H9 (cell line): ENCODE measurements at regions not wholly inside any gene's neighbourhood (a gene's known extent, or its start where the extent isn't known, plus 50 kb on each side); places are given as distances from the start of the nearest gene placed in this dataset.
"Not testable (repeated sequence)": the region's sequence is repeated elsewhere in the genome, so short reads cannot be mapped to it uniquely, and the experiment has no call there.

Source experiments
- DNase-seq: peaks from one replicate; pipeline ENCODE4 v3.0.0-alpha.2; 2017
- H2AFZ ChIP-seq: one replicate; pipeline ENCODE4 v1.6.1; 2013; ENCODE audit warnings: mild to moderate bottlenecking, low read length, control low read depth, moderate library complexity
- H2AK5ac ChIP-seq: 2 replicates; pipeline ENCODE4 v1.6.1; 2013; ENCODE audit warnings: low read length, control low read depth, mixed read lengths; ENCODE audit not compliant: insufficient read length
- H2BK120ac ChIP-seq: one replicate; pipeline ENCODE4 v1.6.1; 2013; ENCODE audit warnings: low read depth, mild to moderate bottlenecking, low read length, control low read depth, inconsistent platforms; ENCODE audit not compliant: poor library complexity, severe bottlenecking
- H2BK12ac ChIP-seq: 2 replicates; pipeline ENCODE4 v1.6.1; 2013; ENCODE audit warnings: low read length, control low read depth, mixed read lengths, low read depth; ENCODE audit not compliant: insufficient read length
- H2BK15ac ChIP-seq: 2 replicates; pipeline ENCODE4 v1.6.1; 2013; ENCODE audit warnings: low read depth, low read length, control low read depth
- H2BK20ac ChIP-seq: one replicate; pipeline ENCODE4 v1.6.1; 2013; ENCODE audit warnings: low read depth, mild to moderate bottlenecking, low read length, control low read depth, inconsistent platforms; ENCODE audit not compliant: poor library complexity, severe bottlenecking
- H2BK5ac ChIP-seq: 2 replicates; pipeline ENCODE4 v1.6.1; 2013; ENCODE audit warnings: low read length, control low read depth, mixed read lengths; ENCODE audit not compliant: insufficient read length
- H3K14ac ChIP-seq: 2 replicates; pipeline ENCODE4 v1.6.1; 2013; ENCODE audit warnings: low read length, control low read depth; ENCODE audit not compliant: insufficient read depth
- H3K18ac ChIP-seq: 2 replicates; pipeline ENCODE4 v1.6.1; 2013; ENCODE audit warnings: low read depth, mild to moderate bottlenecking, mixed read lengths, low read length, control low read depth; ENCODE audit not compliant: insufficient read length
- H3K23ac ChIP-seq: 2 replicates; pipeline ENCODE4 v1.6.1; 2013; ENCODE audit warnings: low read length, control low read depth, mixed read lengths, low read depth; ENCODE audit not compliant: insufficient read length
- H3K23me2 ChIP-seq: 2 replicates; pipeline ENCODE4 v1.6.1; 2013; ENCODE audit warnings: low read depth, mild to moderate bottlenecking, mixed read lengths, low read length, control low read depth; ENCODE audit not compliant: insufficient read length, poor library complexity, severe bottlenecking
- H3K27ac ChIP-seq: 2 replicates; pipeline ENCODE4 v1.5.1; 2013; ENCODE audit warnings: low read length, control low read depth, mixed read lengths, low read depth; ENCODE audit not compliant: insufficient read length
- H3K27me3 ChIP-seq: 2 replicates; pipeline ENCODE4 v1.6.1; 2013; ENCODE audit warnings: low read length, control low read depth, inconsistent platforms; ENCODE audit not compliant: insufficient read depth
- H3K4ac ChIP-seq: 2 replicates; pipeline ENCODE4 v1.6.1; 2013; ENCODE audit warnings: low read depth, mild to moderate bottlenecking, control low read depth, inconsistent platforms, low read length, moderate library complexity
- H3K4me1 ChIP-seq: 2 replicates; pipeline ENCODE4 v1.6.1; 2013; ENCODE audit warnings: low read length, control low read depth, inconsistent platforms; ENCODE audit not compliant: insufficient read depth
- H3K4me2 ChIP-seq: 2 replicates; pipeline ENCODE4 v1.6.1; 2013; ENCODE audit warnings: low read length, control low read depth, mixed read lengths; ENCODE audit not compliant: insufficient read length, insufficient read depth
- H3K56ac ChIP-seq: 2 replicates; pipeline ENCODE4 v1.6.1; 2013; ENCODE audit warnings: low read depth, mild to moderate bottlenecking, mixed read lengths, low read length, control low read depth; ENCODE audit not compliant: insufficient read length
- H3K79me1 ChIP-seq: 2 replicates; pipeline ENCODE4 v1.6.1; 2013; ENCODE audit warnings: low read depth, mild to moderate bottlenecking, moderate library complexity, low read length, control low read depth, inconsistent platforms; ENCODE audit not compliant: insufficient read depth, poor library complexity, severe bottlenecking
- H3K79me2 ChIP-seq: 2 replicates; pipeline ENCODE4 v1.6.1; 2013; ENCODE audit warnings: low read length, control low read depth, inconsistent platforms; ENCODE audit not compliant: insufficient read depth
- H3K9ac ChIP-seq: 2 replicates; pipeline ENCODE4 v1.6.1; 2013; ENCODE audit warnings: low read length, control low read depth, mixed read lengths; ENCODE audit not compliant: insufficient read length; ENCODE audit errors: extremely low read depth
- H3K9me3 ChIP-seq: one replicate; pipeline ENCODE4 v1.6.1; 2013; ENCODE audit warnings: low read depth, low read length, inconsistent platforms; ENCODE audit not compliant: control insufficient read depth
- H3T11ph ChIP-seq: one replicate; pipeline ENCODE4 v1.6.1; 2013; ENCODE audit warnings: mild to moderate bottlenecking, low read length, control low read depth, inconsistent platforms
- H4K20me1 ChIP-seq: one replicate; pipeline ENCODE4 v1.6.1; 2013; ENCODE audit not compliant: control insufficient read depth, insufficient read length, insufficient read depth
- H4K5ac ChIP-seq: 2 replicates; pipeline ENCODE4 v1.6.1; 2013; ENCODE audit warnings: low read depth, mild to moderate bottlenecking, mixed read lengths, low read length, control low read depth; ENCODE audit not compliant: insufficient read length
- H4K8ac ChIP-seq: replicated peaks from 2 replicates; pipeline ENCODE4 v1.6.1; 2013; ENCODE audit warnings: low read length, control low read depth, mixed read lengths, low read depth; ENCODE audit not compliant: insufficient read length
- H4K91ac ChIP-seq: 2 replicates; pipeline ENCODE4 v1.6.1; 2013; ENCODE audit warnings: low read depth, mild to moderate bottlenecking, moderate library complexity, mixed read lengths, low read length, control low read depth; ENCODE audit not compliant: insufficient read length
- H3K27ac Mint-ChIP-seq, 3 experiments: 2 replicates in 2 of 3; 3 replicates in 1 of 3; pipeline ENCODE4 v1.8.0; 2020 to 2021; ENCODE audit warnings: mixed read lengths in 3 of 3, mild to moderate bottlenecking in 1 of 3, moderate library complexity in 1 of 3
- H3K27me3 Mint-ChIP-seq: 2 replicates; pipeline ENCODE4 v1.8.0; 2021; ENCODE audit warnings: low read depth, mild to moderate bottlenecking, moderate library complexity, mixed read lengths
- H3K36me3 Mint-ChIP-seq, 3 experiments: 2 replicates in 2 of 3; 3 replicates in 1 of 3; pipeline ENCODE4 v1.8.0; 2020 to 2021; ENCODE audit warnings: low read depth in 3 of 3, mixed read lengths in 3 of 3; ENCODE audit not compliant: insufficient read depth in 1 of 3
- H3K4me1 Mint-ChIP-seq, 2 experiments: 2 replicates each; pipeline ENCODE4 v1.8.0; 2020; ENCODE audit warnings: mixed read lengths in 2 of 2
- H3K4me3 Mint-ChIP-seq, 2 experiments: 2 replicates in 1 of 2; 3 replicates in 1 of 2; pipeline ENCODE4 v1.8.0; 2020 to 2021; ENCODE audit warnings: mild to moderate bottlenecking in 2 of 2, mixed read lengths in 2 of 2, moderate library complexity in 1 of 2
- H3K9me3 Mint-ChIP-seq, 2 experiments: 2 replicates in 1 of 2; 3 replicates in 1 of 2; pipeline ENCODE4 v1.8.0; 2020; ENCODE audit warnings: mild to moderate bottlenecking in 2 of 2, mixed read lengths in 2 of 2, moderate library complexity in 1 of 2
- CTCF ChIP-seq: fragments of 200-600 bp; sonication (generic); conservative IDR thresholded peaks from 3 replicates; pipeline ENCODE4 v1.8.0; 2021; ENCODE audit warnings: antibody characterized with exemption, mild to moderate bottlenecking
- WGBS: extraction: QIAGEN DNeasy Blood & Tissue Kit; methylation state at CpG from one replicate; pipeline ENCODE4 v1.1.7; 2013; ENCODE audit warnings: missing lambda C conversion rate, low lambda C conversion rate, mixed read lengths; ENCODE audit not compliant: insufficient read length; ENCODE audit errors: extremely low coverage; 5-methylcytosine and 5-hydroxymethylcytosine counted together

GRCh38 chr18:11357678-11358077 lies 208.3 kb upstream of the PIEZO2 start:
- Histone ChIP-seq H4K91ac (no peak overlapping the region), H4K8ac (no peak overlapping the region), H2BK20ac (no peak overlapping the region), H4K5ac (no peak overlapping the region), H3K27ac (no peak overlapping the region), H3K79me1 (no peaks in the 10 kb centered on the region), H3K4ac (no peak overlapping the region), H3K23ac (no peak overlapping the region), H4K20me1 (no peaks in the 10 kb centered on the region), H2BK120ac (no peak overlapping the region), H2BK15ac (no peak overlapping the region), H2BK12ac (no peak overlapping the region), H3K4me2 (no peak overlapping the region), H3K9me3 (no peaks in the 10 kb centered on the region), H2AK5ac (no peak overlapping the region), H3K56ac (no peak overlapping the region), H3K9ac (no peak overlapping the region), H3K79me2 (no peaks in the 10 kb centered on the region), H3K18ac (no peak overlapping the region), H2AFZ (no peak overlapping the region), H3K14ac (no peak overlapping the region), H3T11ph (no peak overlapping the region), H2BK5ac (no peak overlapping the region), H3K27me3 (no peaks in the 10 kb centered on the region), H3K23me2 (no peaks in the 10 kb centered on the region), H3K4me1 (no peaks in the 10 kb centered on the region)
- peaks cover 0 to 3% of the 10 kb centered on the region in 2 experiments; a peak in 1 of 5 replicates for H3K9me3 Mint-ChIP-seq
- no peaks in the 10 kb centered on the region for H3K4me1 Mint-ChIP-seq
- no peak for DNase-seq
- no peaks in the 10 kb centered on the region; the same call in 1 of the 2 replicates for H3K27me3 Mint-ChIP-seq
- no peak for TF ChIP-seq CTCF
- no peaks in the 10 kb centered on the region; a peak in 1 of 7 replicates for H3K36me3 Mint-ChIP-seq
- H3K4me3 Mint-ChIP-seq = no peak overlapping the region
- WGBS = no CpG with 5 or more reads among the region's 1 CpG
- no peak overlapping the region for H3K27ac Mint-ChIP-seq

GRCh38 chr18:11344576-11344975 lies 195.2 kb upstream of the PIEZO2 start:
- not testable (repeated sequence) for DNase-seq, H3K4me3 Mint-ChIP-seq, H2BK20ac ChIP-seq, H2AK5ac ChIP-seq, H3K4ac ChIP-seq, H3K23me2 ChIP-seq, H2BK15ac ChIP-seq, H3T11ph ChIP-seq, H4K20me1 ChIP-seq, H4K91ac ChIP-seq, H3K79me1 ChIP-seq, H3K9me3 ChIP-seq, H3K4me2 ChIP-seq, H3K9ac ChIP-seq, H3K14ac ChIP-seq, H3K27ac ChIP-seq, H3K4me1 ChIP-seq, H3K18ac ChIP-seq, H3K4me1 Mint-ChIP-seq, H3K27ac Mint-ChIP-seq, H3K27me3 Mint-ChIP-seq, H3K23ac ChIP-seq, H2AFZ ChIP-seq, H3K79me2 ChIP-seq, H3K27me3 ChIP-seq, H2BK12ac ChIP-seq, H2BK120ac ChIP-seq, H3K56ac ChIP-seq, H4K8ac ChIP-seq, H4K5ac ChIP-seq, H2BK5ac ChIP-seq
- WGBS = no CpG with 5 or more reads among the region's 18 CpGs
- H3K9me3 Mint-ChIP-seq = peaks cover 39 to 40% of the 10 kb centered on the region in 2 experiments
- peaks cover 11 to 36% (median 16%) of the 10 kb centered on the region in 3 experiments for H3K36me3 Mint-ChIP-seq
